ENCODE measurements at regions not wholly inside any gene's neighbourhood (a gene's known extent, or its start where the extent isn't known, plus 50 kb on each side); places are given as distances from the start of the nearest gene placed in this dataset.

DNA sequence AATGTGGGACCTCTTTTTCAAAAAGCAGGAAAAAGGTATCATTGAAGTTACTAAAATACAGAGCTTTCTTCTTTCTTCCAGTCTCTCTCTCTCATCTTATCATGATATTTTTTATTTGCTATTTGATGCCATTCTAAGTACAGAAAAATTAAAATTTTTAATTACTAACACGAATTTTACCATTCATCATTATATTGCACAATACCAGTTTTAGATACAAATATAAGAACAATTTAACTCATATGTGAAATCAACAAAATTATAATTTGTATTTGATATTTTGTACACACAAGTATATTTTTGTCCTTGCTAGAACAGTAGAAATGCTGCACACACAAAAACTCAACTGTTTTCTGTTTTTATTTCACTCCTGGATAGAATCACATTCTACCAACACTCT is 112.2 kb downstream of the OAT start:
- Histone ChIP-seq H3K9me2 (ENCODE audit: insufficient read depth) (0 out of 2 replicates have a peak, but pooled peaks cover 3% of the 10 kb centered on the region), H3K36me3 (ENCODE audit: control insufficient read depth in 1 of 2, insufficient read depth in 2 of 2, low read length in 2 of 2) (no peaks in the 10 kb centered on the region), H3K4me1 (ENCODE audit: control insufficient read depth in 1 of 2, insufficient read depth in 2 of 2, low read length in 2 of 2) (no peaks in the 10 kb centered on the region), H3K4me2 (ENCODE audit: low read length) (no peak overlapping the region), H3K4me3 (replicated peaks in 1 of 2; ENCODE audit: low read depth in 1 of 2, low read length in 2 of 2) (no peak overlapping the region), H3K9me3 (ENCODE audit: control insufficient read depth in 1 of 2, insufficient read depth in 1 of 2, low read depth in 1 of 2, low read length in 2 of 2) (peaks cover 0 to 6% of the 10 kb centered on the region in 2 experiments; a peak in 1 of 4 replicates), H3K27ac (ENCODE audit: low read depth, low read length) (no peak overlapping the region), H3K27me3 (ENCODE audit: insufficient read depth, low read length) (no peaks in the 10 kb centered on the region), H2AFZ (ENCODE audit: low read depth, low read length, poor library complexity, severe bottlenecking) (no peak overlapping the region), H3K79me2 (ENCODE audit: insufficient read depth, low read length) (no peaks in the 10 kb centered on the region), H4K20me1 (ENCODE audit: insufficient read depth) (no peaks in the 10 kb centered on the region), H3K9ac (ENCODE audit: low read length) (no peak overlapping the region)
- no TSS peak for BruUV-seq (replicated peaks)
- ChIA-PET CTCF (no interaction called here), RAD21 (ENCODE audit: low non-redundant PET in 1 of 2, low total read pairs in 2 of 2, uncharacterized antibody in 2 of 2, unreplicated experiment in 2 of 2) (no interaction called here), POLR2A (no interaction called here)
- ATAC-seq (no peak), DNase-seq (ENCODE audit: low read depth, low spot score) (no peak)
- intact Hi-C loops (cut with micrococcal nuclease): no loop called here
- no peak for TF ChIP-seq SP1 (IDR thresholded peaks at IDR 0.05; ENCODE audit: low read depth)
- TF ChIP-seq, protein P1, sequence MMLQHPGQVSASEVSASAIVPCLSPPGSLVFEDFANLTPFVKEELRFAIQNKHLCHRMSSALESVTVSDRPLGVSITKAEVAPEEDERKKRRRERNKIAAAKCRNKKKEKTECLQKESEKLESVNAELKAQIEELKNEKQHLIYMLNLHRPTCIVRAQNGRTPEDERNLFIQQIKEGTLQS (IDR thresholded peaks at IDR 0.05): no peak
- no peak for TF ChIP-seq EZH2 (IDR thresholded peaks at IDR 0.05)
- no peak for TF ChIP-seq RAD21 (IDR thresholded peaks at IDR 0.05; ENCODE audit: low read depth)
- no peak for TF ChIP-seq TCF7L2 (IDR thresholded peaks at IDR 0.05; ENCODE audit: borderline replicate concordance, extremely low read depth, insufficient read depth, insufficient read length)
- TF ChIP-seq, protein P2, sequence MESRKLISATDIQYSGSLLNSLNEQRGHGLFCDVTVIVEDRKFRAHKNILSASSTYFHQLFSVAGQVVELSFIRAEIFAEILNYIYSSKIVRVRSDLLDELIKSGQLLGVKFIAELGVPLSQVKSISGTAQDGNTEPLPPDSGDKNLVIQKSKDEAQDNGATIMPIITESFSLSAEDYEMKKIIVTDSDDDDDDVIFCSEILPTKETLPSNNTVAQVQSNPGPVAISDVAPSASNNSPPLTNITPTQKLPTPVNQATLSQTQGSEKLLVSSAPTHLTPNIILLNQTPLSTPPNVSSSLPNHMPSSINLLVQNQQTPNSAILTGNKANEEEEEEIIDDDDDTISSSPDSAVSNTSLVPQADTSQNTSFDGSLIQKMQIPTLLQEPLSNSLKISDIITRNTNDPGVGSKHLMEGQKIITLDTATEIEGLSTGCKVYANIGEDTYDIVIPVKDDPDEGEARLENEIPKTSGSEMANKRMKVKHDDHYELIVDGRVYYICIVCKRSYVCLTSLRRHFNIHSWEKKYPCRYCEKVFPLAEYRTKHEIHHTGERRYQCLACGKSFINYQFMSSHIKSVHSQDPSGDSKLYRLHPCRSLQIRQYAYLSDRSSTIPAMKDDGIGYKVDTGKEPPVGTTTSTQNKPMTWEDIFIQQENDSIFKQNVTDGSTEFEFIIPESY (IDR thresholded peaks at IDR 0.05; ENCODE audit: extremely low read depth, insufficient replicate concordance, low read length): no peak
- TF ChIP-seq POLR2AphosphoS5 (IDR thresholded peaks at IDR 0.05; ENCODE audit: low read depth, low read length): no peak
- TF ChIP-seq EGR1 (IDR thresholded peaks at IDR 0.05; ENCODE audit: low read depth): no peak
- no peak for TF ChIP-seq FOSL1 (IDR thresholded peaks at IDR 0.05; ENCODE audit: low read depth)
- TF ChIP-seq, protein P3, sequence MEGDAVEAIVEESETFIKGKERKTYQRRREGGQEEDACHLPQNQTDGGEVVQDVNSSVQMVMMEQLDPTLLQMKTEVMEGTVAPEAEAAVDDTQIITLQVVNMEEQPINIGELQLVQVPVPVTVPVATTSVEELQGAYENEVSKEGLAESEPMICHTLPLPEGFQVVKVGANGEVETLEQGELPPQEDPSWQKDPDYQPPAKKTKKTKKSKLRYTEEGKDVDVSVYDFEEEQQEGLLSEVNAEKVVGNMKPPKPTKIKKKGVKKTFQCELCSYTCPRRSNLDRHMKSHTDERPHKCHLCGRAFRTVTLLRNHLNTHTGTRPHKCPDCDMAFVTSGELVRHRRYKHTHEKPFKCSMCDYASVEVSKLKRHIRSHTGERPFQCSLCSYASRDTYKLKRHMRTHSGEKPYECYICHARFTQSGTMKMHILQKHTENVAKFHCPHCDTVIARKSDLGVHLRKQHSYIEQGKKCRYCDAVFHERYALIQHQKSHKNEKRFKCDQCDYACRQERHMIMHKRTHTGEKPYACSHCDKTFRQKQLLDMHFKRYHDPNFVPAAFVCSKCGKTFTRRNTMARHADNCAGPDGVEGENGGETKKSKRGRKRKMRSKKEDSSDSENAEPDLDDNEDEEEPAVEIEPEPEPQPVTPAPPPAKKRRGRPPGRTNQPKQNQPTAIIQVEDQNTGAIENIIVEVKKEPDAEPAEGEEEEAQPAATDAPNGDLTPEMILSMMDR (IDR thresholded peaks at IDR 0.05 in 2 of 3, conservative IDR thresholded peaks at IDR 0.05 in 1 of 3; ENCODE audit: borderline replicate concordance in 1 of 3, insufficient read depth in 1 of 3, low read depth in 2 of 3, low read length in 2 of 3): no peak
- no peak for TF ChIP-seq JUND (IDR thresholded peaks at IDR 0.05)
- TF ChIP-seq, protein P4, sequence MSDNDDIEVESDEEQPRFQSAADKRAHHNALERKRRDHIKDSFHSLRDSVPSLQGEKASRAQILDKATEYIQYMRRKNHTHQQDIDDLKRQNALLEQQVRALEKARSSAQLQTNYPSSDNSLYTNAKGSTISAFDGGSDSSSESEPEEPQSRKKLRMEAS (IDR thresholded peaks at IDR 0.05): no peak
- no peak for TF ChIP-seq CBX3 (IDR thresholded peaks at IDR 0.05; ENCODE audit: low read depth)
